Effector memory CD4-positive, alpha-beta T cell (primary cell): ENCODE measurements at regions not wholly inside any gene's neighbourhood (a gene's known extent, or its start where the extent isn't known, plus 50 kb on each side); places are given as distances from the start of the nearest gene placed in this dataset.

Source experiments
- DNase-seq, 3 donors: peaks; one replicate each; pipeline ENCODE4 v3.0.0-alpha.2; 2020
- H3K27ac ChIP-seq: 2 replicates; pipeline ENCODE4 v1.7.0; 2013; ENCODE audit warnings: mild to moderate bottlenecking, low read length, moderate library complexity; ENCODE audit not compliant: insufficient read depth, poor library complexity, severe bottlenecking
- H3K27me3 ChIP-seq: replicated peaks from 2 replicates; pipeline ENCODE4 v1.7.0; 2013; ENCODE audit warnings: mild to moderate bottlenecking, low read length; ENCODE audit not compliant: insufficient read depth, control insufficient read depth, poor library complexity, severe bottlenecking
- H3K36me3 ChIP-seq: 2 replicates; pipeline ENCODE4 v1.7.0; 2013; ENCODE audit warnings: mild to moderate bottlenecking, low read length, moderate library complexity; ENCODE audit not compliant: control insufficient read depth, insufficient read depth
- H3K4me1 ChIP-seq: 2 replicates; pipeline ENCODE4 v1.7.0; 2013; ENCODE audit warnings: low read length, mild to moderate bottlenecking; ENCODE audit not compliant: control insufficient read depth, insufficient read depth, poor library complexity, severe bottlenecking
- H3K4me3 ChIP-seq: 2 replicates; pipeline ENCODE4 v1.7.0; 2013; ENCODE audit warnings: low read length, low read depth, mild to moderate bottlenecking; ENCODE audit not compliant: insufficient read depth, poor library complexity, severe bottlenecking
- H3K9me3 ChIP-seq: 2 replicates; pipeline ENCODE4 v1.7.0; 2013; ENCODE audit warnings: mild to moderate bottlenecking, low read length, moderate library complexity; ENCODE audit not compliant: control insufficient read depth

GRCh38 chr2:176689711-176690110 lies 420.5 kb downstream of the MTX2 start:
- DNase-seq: no peak
- no peak overlapping the region for H3K27ac ChIP-seq
- no peak overlapping the region for H3K4me3 ChIP-seq
- no peaks in the 10 kb centered on the region for H3K36me3 ChIP-seq
- no peaks in the 10 kb centered on the region for H3K4me1 ChIP-seq
- H3K27me3 ChIP-seq: peaks cover 2% of the 10 kb centered on the region
- H3K9me3 ChIP-seq: no peaks in the 10 kb centered on the region

- Histone ChIP-seq H3K27me3 (no peaks in the 10 kb centered on the region), H3K9me3 (no peaks in the 10 kb centered on the region)
- no peak for DNase-seq
These were observed 422.2 kb downstream of the MTX2 start for GRCh38 chr2:176691471-176691870.

GRCh38 chr2:176692533-176692932 lies 423.3 kb downstream of the MTX2 start:
- Histone ChIP-seq H3K27ac (no peak overlapping the region), H3K36me3 (no peaks in the 10 kb centered on the region), H3K27me3 (no peaks in the 10 kb centered on the region), H3K4me3 (no peak overlapping the region), H3K4me1 (no peaks in the 10 kb centered on the region), H3K9me3 (no peaks in the 10 kb centered on the region)
- DNase-seq: no peak

More at GRCh38 chr2:176691471-176691870, 422.2 kb downstream of the MTX2 start:
- no peak overlapping the region for H3K4me3 ChIP-seq
- no peaks in the 10 kb centered on the region for H3K36me3 ChIP-seq
- H3K4me1 ChIP-seq: no peaks in the 10 kb centered on the region
- H3K27ac ChIP-seq: no peak overlapping the region

- H3K27me3 ChIP-seq: no peaks in the 10 kb centered on the region
- no peak overlapping the region for H3K27ac ChIP-seq
- no peaks in the 10 kb centered on the region for H3K36me3 ChIP-seq
- no peaks in the 10 kb centered on the region for H3K4me1 ChIP-seq
- no peaks in the 10 kb centered on the region for H3K9me3 ChIP-seq
- DNase-seq: no peak
- H3K4me3 ChIP-seq: no peak overlapping the region
These were observed 429.9 kb downstream of the MTX2 start for GRCh38 chr2:176699098-176699497.

- H3K4me1 ChIP-seq: no peaks in the 10 kb centered on the region
- H3K9me3 ChIP-seq: no peaks in the 10 kb centered on the region
- no peaks in the 10 kb centered on the region for H3K27me3 ChIP-seq
- no peak for DNase-seq
- H3K27ac ChIP-seq: no peak overlapping the region
- H3K36me3 ChIP-seq: no peaks in the 10 kb centered on the region
- H3K4me3 ChIP-seq: no peak overlapping the region
These were observed 430.4 kb downstream of the MTX2 start for GRCh38 chr2:176699644-176700043.

GRCh38 chr2:176702131-176702530 lies 432.9 kb downstream of the MTX2 start:
- Histone ChIP-seq H3K9me3 (no peaks in the 10 kb centered on the region), H3K36me3 (no peaks in the 10 kb centered on the region), H3K4me3 (no peak overlapping the region), H3K27me3 (no peaks in the 10 kb centered on the region), H3K4me1 (no peaks in the 10 kb centered on the region), H3K27ac (no peak overlapping the region)
- no peak for DNase-seq

- DNase-seq: no peak
- no peaks in the 10 kb centered on the region for H3K36me3 ChIP-seq
- H3K9me3 ChIP-seq: no peaks in the 10 kb centered on the region
- H3K4me1 ChIP-seq: no peaks in the 10 kb centered on the region
- no peak overlapping the region for H3K27ac ChIP-seq
- H3K27me3 ChIP-seq: no peaks in the 10 kb centered on the region
- H3K4me3 ChIP-seq: no peak overlapping the region
These were observed 435.1 kb downstream of the MTX2 start for GRCh38 chr2:176704282-176704858.

- H3K9me3 ChIP-seq: no peaks in the 10 kb centered on the region
- H3K27ac ChIP-seq: no peak overlapping the region
- no peaks in the 10 kb centered on the region for H3K36me3 ChIP-seq
- no peaks in the 10 kb centered on the region for H3K27me3 ChIP-seq
- DNase-seq: no peak
- H3K4me3 ChIP-seq: no peak overlapping the region
- no peaks in the 10 kb centered on the region for H3K4me1 ChIP-seq
These were observed 440.1 kb downstream of the MTX2 start for GRCh38 chr2:176709149-176709951.

- Histone ChIP-seq H3K4me1 (no peaks in the 10 kb centered on the region), H3K4me3 (no peak overlapping the region), H3K9me3 (no peaks in the 10 kb centered on the region), H3K27ac (no peak overlapping the region), H3K36me3 (no peaks in the 10 kb centered on the region), H3K27me3 (no peaks in the 10 kb centered on the region)
- DNase-seq: no peak
These were observed 440.7 kb downstream of the MTX2 start for GRCh38 chr2:176709991-176710390.

- DNase-seq: no peak
- Histone ChIP-seq H3K36me3 (no peaks in the 10 kb centered on the region), H3K27me3 (no peaks in the 10 kb centered on the region), H3K4me1 (no peaks in the 10 kb centered on the region), H3K27ac (no peak overlapping the region), H3K9me3 (no peaks in the 10 kb centered on the region), H3K4me3 (no peak overlapping the region)
These were observed 441.5 kb downstream of the MTX2 start for GRCh38 chr2:176710657-176711186.
